GM23338 (cell line): ENCODE measurements at regions not wholly inside any gene's neighbourhood (a gene's known extent, or its start where the extent isn't known, plus 50 kb on each side); places are given as distances from the start of the nearest gene placed in this dataset.

ENCODE experiments used
- ATAC-seq: fragments of 200-7000 bp; cut with Tn5 transposase; 3 replicates; pipeline ENCODE4 v1.9.1; 2020
- DNase-seq: peaks from one replicate; pipeline ENCODE4 v3.0.0-alpha.2; 2015; ENCODE audit warnings: low spot score
- H2AFZ ChIP-seq: fragments of 200-600 bp; sonication (generic); 2 replicates; pipeline ENCODE4 v1.8.0; 2016; ENCODE audit warnings: antibody characterized with exemption, mild to moderate bottlenecking, moderate library complexity
- H3F3A ChIP-seq: fragments of 200-600 bp; sonication (generic); replicated peaks from 2 replicates; pipeline ENCODE4 v1.8.0; 2017; ENCODE audit warnings: antibody characterized with exemption, mixed run types, low read depth
- H3K27ac ChIP-seq: fragments of 200-600 bp; sonication (generic); 2 replicates; pipeline ENCODE4 v1.6.1; 2016; ENCODE audit warnings: low read depth
- H3K27me3 ChIP-seq: fragments of 200-600 bp; sonication (generic); 2 replicates; pipeline ENCODE4 v1.8.0; 2016; ENCODE audit warnings: mild to moderate bottlenecking, mixed run types, moderate library complexity; ENCODE audit not compliant: insufficient read depth
- H3K36me3 ChIP-seq: fragments of 200-600 bp; sonication (generic); 2 replicates; pipeline ENCODE4 v1.8.0; 2016; ENCODE audit warnings: mild to moderate bottlenecking; ENCODE audit not compliant: insufficient read depth
- H3K4me1 ChIP-seq: fragments of 200-600 bp; sonication (generic); 2 replicates; pipeline ENCODE4 v1.8.0; 2016; ENCODE audit warnings: mild to moderate bottlenecking, moderate library complexity; ENCODE audit not compliant: insufficient read depth
- H3K4me2 ChIP-seq: fragments of 200-600 bp; sonication (generic); 2 replicates; pipeline ENCODE4 v1.7.1; 2017; ENCODE audit warnings: mixed run types
- H3K4me3 ChIP-seq: fragments of 200-600 bp; sonication (generic); 2 replicates; pipeline ENCODE4 v1.6.1; 2016; ENCODE audit warnings: mixed run types
- H3K79me2 ChIP-seq: fragments of 200-600 bp; sonication (generic); replicated peaks from 2 replicates; pipeline ENCODE4 v1.8.0; 2017; ENCODE audit warnings: mild to moderate bottlenecking; ENCODE audit not compliant: insufficient read depth
- H3K9me2 ChIP-seq: fragments of 200-600 bp; sonication (generic); 2 replicates; pipeline ENCODE4 v1.8.0; 2017; ENCODE audit not compliant: insufficient read depth
- H4K20me1 ChIP-seq: fragments of 200-600 bp; sonication (generic); replicated peaks from 2 replicates; pipeline ENCODE4 v1.8.0; 2017; ENCODE audit warnings: mild to moderate bottlenecking; ENCODE audit not compliant: insufficient read depth
- H3K27ac Mint-ChIP-seq: 2 replicates; pipeline ENCODE4 v1.8.0; 2020; ENCODE audit warnings: inconsistent platforms, mild to moderate bottlenecking, moderate library complexity, mixed read lengths
- H3K27me3 Mint-ChIP-seq: 3 replicates; pipeline ENCODE4 v1.8.0; 2022; ENCODE audit warnings: low read depth, mild to moderate bottlenecking, moderate library complexity, mixed read lengths, inconsistent platforms; ENCODE audit not compliant: insufficient read depth, poor library complexity
- H3K36me3 Mint-ChIP-seq: 3 replicates; pipeline ENCODE4 v1.8.0; 2021; ENCODE audit warnings: low read depth, mild to moderate bottlenecking, inconsistent platforms, moderate library complexity, mixed read lengths
- H3K4me1 Mint-ChIP-seq: 3 replicates; pipeline ENCODE4 v1.8.0; 2020; ENCODE audit warnings: mild to moderate bottlenecking, inconsistent platforms, mixed read lengths
- H3K4me3 Mint-ChIP-seq: 3 replicates; pipeline ENCODE4 v1.8.0; 2021; ENCODE audit warnings: moderate library complexity, mild to moderate bottlenecking, inconsistent platforms, mixed read lengths
- H3K9me3 Mint-ChIP-seq: 3 replicates; pipeline ENCODE4 v1.8.0; 2020; ENCODE audit warnings: moderate library complexity, mild to moderate bottlenecking, inconsistent platforms, mixed read lengths
- CREB1 ChIP-seq: fragments of 250-450 bp; sonication (Bioruptor Pico); IDR thresholded peaks from 2 replicates; pipeline ENCODE4 v1.5.0; 2020; ENCODE audit warnings: low read depth, mild to moderate bottlenecking, moderate library complexity
- TF ChIP-seq, protein P1 (sequence below): fragments of 250-450 bp; sonication (Bioruptor Pico); IDR thresholded peaks from 2 replicates; pipeline ENCODE4 v1.5.0; 2020; ENCODE audit warnings: mild to moderate bottlenecking, moderate library complexity
- TF ChIP-seq, protein P2 (sequence below), 2 experiments: fragments of 200-600 bp in 1 of 2; sonication (generic) in 1 of 2; conservative IDR thresholded peaks; 2 replicates each; pipeline versions ENCODE4 v1.5.1 to v1.6.1; 2016 to 2017; ENCODE audit warnings: antibody characterized with exemption in 2 of 2, low read depth in 2 of 2, mild to moderate bottlenecking in 2 of 2, moderate library complexity in 1 of 2

- ATAC-seq (peak; percentile 90), DNase-seq (peak; percentile 94)
- H3K27me3 ChIP-seq = no peaks in the 10 kb centered on the region
- H3K4me2 ChIP-seq = no peak overlapping the region
- H3K4me3 ChIP-seq = no peak overlapping the region
- no peak overlapping the region for H3K27ac ChIP-seq
- H3K27ac Mint-ChIP-seq = peak overlapping the region; percentile 92
- peaks cover 13% of the 10 kb centered on the region for H3K27me3 Mint-ChIP-seq
- H2AFZ ChIP-seq = no peak overlapping the region
- H3K4me1 Mint-ChIP-seq = peaks cover 50% of the 10 kb centered on the region
- H3K9me3 Mint-ChIP-seq = no peaks in the 10 kb centered on the region
- H3K79me2 ChIP-seq = no peaks in the 10 kb centered on the region
- H3K36me3 Mint-ChIP-seq = no peaks in the 10 kb centered on the region
- H4K20me1 ChIP-seq = no peaks in the 10 kb centered on the region
- TF ChIP-seq, protein P1, sequence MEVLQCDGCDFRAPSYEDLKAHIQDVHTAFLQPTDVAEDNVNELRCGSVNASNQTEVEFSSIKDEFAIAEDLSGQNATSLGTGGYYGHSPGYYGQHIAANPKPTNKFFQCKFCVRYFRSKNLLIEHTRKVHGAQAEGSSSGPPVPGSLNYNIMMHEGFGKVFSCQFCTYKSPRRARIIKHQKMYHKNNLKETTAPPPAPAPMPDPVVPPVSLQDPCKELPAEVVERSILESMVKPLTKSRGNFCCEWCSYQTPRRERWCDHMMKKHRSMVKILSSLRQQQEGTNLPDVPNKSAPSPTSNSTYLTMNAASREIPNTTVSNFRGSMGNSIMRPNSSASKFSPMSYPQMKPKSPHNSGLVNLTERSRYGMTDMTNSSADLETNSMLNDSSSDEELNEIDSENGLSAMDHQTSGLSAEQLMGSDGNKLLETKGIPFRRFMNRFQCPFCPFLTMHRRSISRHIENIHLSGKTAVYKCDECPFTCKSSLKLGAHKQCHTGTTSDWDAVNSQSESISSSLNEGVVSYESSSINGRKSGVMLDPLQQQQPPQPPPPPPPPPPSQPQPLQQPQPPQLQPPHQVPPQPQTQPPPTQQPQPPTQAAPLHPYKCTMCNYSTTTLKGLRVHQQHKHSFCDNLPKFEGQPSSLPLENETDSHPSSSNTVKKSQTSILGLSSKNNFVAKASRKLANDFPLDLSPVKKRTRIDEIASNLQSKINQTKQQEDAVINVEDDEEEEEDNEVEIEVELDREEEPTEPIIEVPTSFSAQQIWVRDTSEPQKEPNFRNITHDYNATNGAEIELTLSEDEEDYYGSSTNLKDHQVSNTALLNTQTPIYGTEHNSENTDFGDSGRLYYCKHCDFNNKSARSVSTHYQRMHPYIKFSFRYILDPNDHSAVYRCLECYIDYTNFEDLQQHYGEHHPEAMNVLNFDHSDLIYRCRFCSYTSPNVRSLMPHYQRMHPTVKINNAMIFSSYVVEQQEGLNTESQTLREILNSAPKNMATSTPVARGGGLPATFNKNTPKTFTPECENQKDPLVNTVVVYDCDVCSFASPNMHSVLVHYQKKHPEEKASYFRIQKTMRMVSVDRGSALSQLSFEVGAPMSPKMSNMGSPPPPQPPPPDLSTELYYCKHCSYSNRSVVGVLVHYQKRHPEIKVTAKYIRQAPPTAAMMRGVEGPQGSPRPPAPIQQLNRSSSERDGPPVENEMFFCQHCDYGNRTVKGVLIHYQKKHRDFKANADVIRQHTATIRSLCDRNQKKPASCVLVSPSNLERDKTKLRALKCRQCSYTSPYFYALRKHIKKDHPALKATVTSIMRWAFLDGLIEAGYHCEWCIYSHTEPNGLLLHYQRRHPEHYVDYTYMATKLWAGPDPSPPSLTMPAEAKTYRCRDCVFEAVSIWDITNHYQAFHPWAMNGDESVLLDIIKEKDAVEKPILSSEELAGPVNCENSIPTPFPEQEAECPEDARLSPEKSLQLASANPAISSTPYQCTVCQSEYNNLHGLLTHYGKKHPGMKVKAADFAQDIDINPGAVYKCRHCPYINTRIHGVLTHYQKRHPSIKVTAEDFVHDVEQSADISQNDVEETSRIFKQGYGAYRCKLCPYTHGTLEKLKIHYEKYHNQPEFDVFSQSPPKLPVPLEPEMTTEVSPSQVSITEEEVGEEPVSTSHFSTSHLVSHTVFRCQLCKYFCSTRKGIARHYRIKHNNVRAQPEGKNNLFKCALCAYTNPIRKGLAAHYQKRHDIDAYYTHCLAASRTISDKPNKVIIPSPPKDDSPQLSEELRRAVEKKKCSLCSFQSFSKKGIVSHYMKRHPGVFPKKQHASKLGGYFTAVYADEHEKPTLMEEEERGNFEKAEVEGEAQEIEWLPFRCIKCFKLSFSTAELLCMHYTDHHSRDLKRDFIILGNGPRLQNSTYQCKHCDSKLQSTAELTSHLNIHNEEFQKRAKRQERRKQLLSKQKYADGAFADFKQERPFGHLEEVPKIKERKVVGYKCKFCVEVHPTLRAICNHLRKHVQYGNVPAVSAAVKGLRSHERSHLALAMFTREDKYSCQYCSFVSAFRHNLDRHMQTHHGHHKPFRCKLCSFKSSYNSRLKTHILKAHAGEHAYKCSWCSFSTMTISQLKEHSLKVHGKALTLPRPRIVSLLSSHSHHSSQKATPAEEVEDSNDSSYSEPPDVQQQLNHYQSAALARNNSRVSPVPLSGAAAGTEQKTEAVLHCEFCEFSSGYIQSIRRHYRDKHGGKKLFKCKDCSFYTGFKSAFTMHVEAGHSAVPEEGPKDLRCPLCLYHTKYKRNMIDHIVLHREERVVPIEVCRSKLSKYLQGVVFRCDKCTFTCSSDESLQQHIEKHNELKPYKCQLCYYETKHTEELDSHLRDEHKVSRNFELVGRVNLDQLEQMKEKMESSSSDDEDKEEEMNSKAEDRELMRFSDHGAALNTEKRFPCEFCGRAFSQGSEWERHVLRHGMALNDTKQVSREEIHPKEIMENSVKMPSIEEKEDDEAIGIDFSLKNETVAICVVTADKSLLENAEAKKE (CRISPR knock-in tag) = 0 out of 2 replicates have a peak, but pooled peaks have one; percentile 11
- TF ChIP-seq, protein P2, sequence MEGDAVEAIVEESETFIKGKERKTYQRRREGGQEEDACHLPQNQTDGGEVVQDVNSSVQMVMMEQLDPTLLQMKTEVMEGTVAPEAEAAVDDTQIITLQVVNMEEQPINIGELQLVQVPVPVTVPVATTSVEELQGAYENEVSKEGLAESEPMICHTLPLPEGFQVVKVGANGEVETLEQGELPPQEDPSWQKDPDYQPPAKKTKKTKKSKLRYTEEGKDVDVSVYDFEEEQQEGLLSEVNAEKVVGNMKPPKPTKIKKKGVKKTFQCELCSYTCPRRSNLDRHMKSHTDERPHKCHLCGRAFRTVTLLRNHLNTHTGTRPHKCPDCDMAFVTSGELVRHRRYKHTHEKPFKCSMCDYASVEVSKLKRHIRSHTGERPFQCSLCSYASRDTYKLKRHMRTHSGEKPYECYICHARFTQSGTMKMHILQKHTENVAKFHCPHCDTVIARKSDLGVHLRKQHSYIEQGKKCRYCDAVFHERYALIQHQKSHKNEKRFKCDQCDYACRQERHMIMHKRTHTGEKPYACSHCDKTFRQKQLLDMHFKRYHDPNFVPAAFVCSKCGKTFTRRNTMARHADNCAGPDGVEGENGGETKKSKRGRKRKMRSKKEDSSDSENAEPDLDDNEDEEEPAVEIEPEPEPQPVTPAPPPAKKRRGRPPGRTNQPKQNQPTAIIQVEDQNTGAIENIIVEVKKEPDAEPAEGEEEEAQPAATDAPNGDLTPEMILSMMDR (conservative IDR thresholded peaks at IDR 0.05; ENCODE audit: low read depth in 2 of 2) = peak; percentile 63 to 75
- no peak for TF ChIP-seq CREB1 (CRISPR knock-in tag)
- 0 out of 2 replicates have a peak, but pooled peaks cover 3% of the 10 kb centered on the region for H3K9me2 ChIP-seq
- H3K4me3 Mint-ChIP-seq = no peak overlapping the region
- H3K36me3 ChIP-seq = no peaks in the 10 kb centered on the region
- no peaks in the 10 kb centered on the region; the same call in 1 of the 2 replicates for H3F3A ChIP-seq
- H3K4me1 ChIP-seq = peaks cover 36% of the 10 kb centered on the region
Observed at GRCh38 chr4:153083447-153083947, 120.7 kb upstream of the TRIM2 start.
